HG03196 (cell line): ENCODE measurements at regions not wholly inside any gene's neighbourhood (a gene's known extent, or its start where the extent isn't known, plus 50 kb on each side); places are given as distances from the start of the nearest gene placed in this dataset.
"Not testable (repeated sequence)": the region's sequence is repeated elsewhere in the genome, so short reads cannot be mapped to it uniquely, and the experiment has no call there.

ENCODE experiments used
- ATAC-seq: cut with Tn5 transposase; IDR thresholded peaks from one replicate; pipeline ENCODE4 v1.9.1; 2021; ENCODE audit not compliant: unreplicated experiment

DNA sequence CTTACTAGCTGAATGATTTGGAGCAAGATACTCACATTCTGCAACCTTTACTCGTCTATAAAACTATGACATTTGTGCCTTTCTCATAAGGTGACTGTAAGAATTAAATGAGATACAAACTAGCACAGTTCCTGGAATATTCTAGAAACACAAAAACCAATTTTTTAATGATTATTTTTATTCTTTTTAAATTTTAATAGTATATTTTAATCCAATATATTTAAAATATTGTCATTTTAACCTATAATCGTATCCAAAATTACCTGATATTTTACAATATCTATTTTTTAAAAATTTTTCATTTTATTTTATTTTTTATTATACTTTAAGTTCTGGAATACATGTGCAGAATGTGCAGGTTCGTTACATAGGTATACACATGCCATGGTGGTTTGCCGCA lies 238.1 kb downstream of the OLFM4 start:
- no peak for ATAC-seq

DNA sequence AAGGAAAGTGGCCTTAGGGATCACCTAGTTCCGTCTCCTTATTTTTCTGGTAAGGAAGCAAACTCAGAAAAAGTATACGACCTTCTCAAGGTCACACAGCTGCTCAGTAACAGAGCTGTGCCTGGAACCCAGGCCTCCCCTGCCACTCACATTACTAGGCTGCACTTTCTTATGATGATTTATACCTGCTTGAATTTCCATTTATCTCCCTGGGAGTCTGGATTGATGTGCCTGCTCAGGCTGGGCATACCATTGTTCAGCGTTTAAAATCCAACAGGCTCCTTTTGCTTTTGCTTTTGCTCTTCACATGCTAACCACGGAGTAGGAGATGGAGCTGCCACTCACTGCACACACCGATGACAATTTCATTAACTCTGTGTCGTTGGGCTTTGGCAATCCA lies 241.0 kb downstream of the OLFM4 start:
- no peak for ATAC-seq

DNA sequence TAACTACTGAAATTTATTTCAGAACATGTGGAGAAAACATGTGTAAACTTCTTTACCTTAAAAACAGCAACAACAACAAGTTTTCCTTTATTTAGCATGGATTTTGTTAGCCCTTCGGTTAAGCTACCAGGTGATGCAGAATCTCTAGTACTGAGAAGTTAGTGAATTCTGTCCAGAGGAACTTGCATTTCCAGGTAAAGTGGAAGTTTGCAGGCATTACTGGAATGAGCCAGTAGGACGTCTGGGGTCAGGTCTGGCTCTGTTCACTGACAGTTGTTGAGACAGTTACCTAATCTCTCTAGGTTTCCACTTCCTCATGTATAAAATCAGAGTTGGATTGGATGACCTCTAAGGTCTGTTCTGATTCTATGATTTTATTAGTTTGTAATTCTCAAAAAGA lies 244.3 kb downstream of the OLFM4 start:
- ATAC-seq, result no peak

- ATAC-seq, result no peak
Measured at GRCh38 chr13:53276265-53276664, 247.7 kb downstream of the OLFM4 start.

- ATAC-seq, result no peak
Measured at GRCh38 chr13:53281677-53282076, 253.1 kb downstream of the OLFM4 start.

DNA sequence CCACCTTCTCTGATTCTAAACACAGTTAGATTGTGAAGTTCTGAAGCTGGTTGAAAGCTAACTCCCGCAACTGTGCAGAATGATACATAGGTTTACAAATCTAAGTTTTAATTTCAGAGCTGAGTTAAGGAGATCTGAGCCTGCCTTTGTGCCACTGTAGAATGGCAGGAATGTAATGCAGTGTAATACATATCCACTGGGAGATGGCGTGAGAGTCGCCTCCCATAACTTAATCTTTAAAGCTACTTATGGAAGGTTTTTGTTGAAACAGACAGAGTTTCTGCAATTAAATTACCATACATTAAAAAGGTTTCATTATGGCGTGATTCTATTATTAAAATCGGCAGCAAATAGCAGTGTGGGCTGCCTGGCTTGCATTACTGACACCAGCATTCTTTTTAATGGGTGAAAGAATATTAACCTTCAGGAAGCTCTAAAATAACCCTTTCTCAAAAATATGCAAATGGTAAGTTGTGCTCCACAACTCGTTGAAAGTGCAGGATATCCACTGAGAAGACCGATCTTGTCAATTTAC lies 257.4 kb downstream of the OLFM4 start:
- ATAC-seq, result no peak

DNA sequence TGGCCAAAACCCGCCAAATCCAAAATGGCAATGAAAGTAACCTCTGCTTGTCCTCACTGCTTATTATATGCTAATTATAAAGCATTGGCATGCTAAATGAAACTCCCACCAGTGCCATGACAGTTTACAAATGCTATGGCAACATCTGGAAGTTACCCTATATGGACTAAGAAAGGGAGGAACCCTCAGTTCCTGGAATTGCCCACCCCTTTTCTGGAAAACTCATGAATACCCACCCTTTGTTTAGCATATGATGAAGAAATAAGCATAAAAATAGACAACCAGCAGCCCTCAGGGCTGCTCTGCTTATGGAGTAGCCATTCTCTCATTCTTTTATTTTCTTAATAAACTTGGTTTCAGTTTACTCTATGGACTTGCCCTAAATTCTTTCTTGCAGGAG lies 269.8 kb downstream of the OLFM4 start:
- ATAC-seq, result no peak

DNA sequence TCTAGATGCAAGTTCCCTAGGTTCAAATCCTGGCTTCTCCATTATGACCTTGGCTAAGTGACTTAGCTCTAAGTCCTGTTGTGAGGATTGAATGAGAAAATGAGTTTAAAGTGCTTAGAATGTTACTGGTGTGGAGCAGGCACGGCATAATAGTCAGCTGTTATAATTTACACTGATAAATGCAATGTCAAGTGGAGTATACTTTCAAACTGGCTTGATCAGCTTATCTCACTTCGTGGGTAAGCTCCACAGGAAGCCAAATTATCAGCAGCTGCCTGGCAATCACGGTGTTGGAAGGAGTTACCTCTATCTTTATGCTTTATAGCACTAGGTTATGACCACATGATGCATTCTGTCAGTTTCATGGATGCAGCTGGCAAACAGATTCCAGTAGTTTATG lies 272.8 kb downstream of the OLFM4 start:
- ATAC-seq, result no peak

- ATAC-seq, result not testable (repeated sequence)
Measured at GRCh38 chr13:53305419-53305818, 276.8 kb downstream of the OLFM4 start.

DNA sequence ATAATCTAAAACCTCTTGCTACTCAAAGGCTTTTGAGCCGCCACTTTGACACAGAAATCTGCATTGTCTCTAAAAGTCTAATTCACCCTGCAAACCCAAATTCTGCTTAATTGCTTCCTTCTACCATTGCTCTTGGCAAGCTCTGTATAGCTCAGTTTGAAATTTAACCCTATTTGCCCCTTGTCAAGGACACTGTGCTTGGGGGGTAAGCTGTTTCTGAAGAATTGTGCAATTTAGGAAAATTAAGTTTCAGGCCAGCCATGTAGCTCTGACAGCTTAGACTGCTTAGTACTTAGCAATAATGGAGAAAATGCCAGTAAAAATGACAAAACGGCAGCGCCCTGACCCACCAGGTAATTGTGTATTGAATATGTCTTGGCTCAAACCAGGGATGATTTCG lies 282.2 kb downstream of the OLFM4 start:
- ATAC-seq, result no peak

GRCh38 chr13:53311561-53311960 lies 282.9 kb downstream of the OLFM4 start:
- ATAC-seq, result no peak

DNA sequence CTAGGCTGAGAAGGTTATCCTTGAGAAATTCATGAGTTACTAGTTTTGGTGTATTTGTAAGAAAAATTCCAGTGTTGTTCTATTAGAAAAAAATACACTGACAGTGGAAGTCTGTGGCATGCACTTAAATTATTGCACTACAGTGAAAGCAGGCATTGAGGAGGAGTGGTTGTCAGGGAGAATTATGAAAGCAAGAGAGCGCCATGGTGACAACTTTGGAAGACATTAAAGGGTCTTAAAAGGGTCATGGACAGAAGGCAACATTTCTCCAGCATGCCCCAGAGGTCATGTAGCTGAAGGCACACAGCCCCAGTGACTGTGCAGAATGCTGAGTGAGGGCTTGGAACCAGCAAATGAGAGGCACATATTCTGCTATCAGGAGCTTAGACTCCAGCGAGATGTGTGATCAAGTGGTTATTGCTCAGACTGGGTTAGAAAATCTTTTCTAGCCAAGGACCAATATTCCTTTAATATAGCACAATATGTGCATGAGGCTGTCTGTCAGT lies 292.7 kb downstream of the OLFM4 start:
- ATAC-seq, result no peak

GRCh38 chr13:53324656-53325055 lies 296.0 kb downstream of the OLFM4 start:
- ATAC-seq, result no peak

GRCh38 chr13:53326716-53327115 lies 298.1 kb downstream of the OLFM4 start:
- no peak for ATAC-seq

DNA sequence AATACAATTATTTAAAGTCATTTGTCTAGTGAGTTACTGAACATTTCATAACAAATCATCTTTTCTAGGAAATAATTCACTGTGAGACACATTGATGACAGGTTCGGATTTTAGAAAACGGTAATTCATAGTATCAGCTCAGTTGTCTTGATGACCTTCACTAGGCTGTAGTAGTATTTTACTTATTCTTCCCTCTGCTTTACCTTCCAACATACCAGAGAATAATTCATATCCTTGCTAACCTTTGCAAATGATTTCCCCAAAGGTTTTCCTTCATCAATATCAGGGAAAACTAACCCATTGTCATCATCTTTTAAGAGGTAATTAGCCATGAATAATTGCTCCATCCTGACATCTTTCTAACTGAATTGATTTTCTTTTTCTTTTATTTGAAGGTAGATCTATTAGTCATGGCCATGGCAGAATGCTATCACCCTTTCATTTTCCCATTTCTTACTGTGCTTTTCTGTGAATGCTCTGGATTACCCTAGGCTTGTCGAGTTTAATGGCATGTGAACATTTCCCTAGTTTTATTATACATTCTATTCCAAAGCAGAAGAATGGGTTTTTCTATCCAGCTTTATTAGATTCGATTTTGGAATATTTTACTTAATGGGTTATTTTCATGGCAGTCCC lies 299.2 kb downstream of the OLFM4 start:
- no peak for ATAC-seq

DNA sequence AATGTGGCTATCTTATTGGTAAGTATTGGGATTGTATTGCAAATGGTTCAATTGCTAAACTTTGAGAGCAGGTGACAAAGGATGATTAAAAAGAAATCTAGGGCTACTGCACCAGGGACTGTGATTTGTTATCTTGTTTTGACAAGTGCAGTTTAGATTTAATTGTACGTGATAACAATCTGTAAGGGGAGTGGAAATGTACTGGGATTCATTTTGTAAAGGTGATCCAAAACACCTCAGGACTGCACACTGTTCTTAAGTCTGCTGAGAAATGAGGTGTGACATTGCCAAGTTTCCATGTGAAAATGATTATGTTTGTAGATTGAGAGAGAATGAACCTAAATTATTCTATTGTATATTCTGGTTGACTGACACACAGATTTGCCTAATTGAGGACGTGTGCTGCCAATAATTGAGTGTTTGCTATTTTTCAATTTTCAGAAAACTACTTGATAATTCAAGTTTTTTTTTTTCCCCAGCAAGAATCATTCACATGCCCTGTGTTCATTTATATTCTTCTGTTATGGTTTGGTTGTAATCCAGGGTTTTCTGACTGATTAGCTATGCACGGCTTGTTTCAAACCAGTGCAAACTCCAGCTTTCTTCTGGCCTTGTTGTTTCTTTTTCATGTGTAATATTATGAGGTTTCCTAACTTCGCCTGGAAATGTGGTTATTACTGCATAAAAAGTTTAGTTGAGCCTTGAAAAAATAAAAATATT lies 308.0 kb downstream of the OLFM4 start:
- no peak for ATAC-seq

GRCh38 chr13:53338760-53339159 lies 310.1 kb downstream of the OLFM4 start:
- no peak for ATAC-seq

DNA sequence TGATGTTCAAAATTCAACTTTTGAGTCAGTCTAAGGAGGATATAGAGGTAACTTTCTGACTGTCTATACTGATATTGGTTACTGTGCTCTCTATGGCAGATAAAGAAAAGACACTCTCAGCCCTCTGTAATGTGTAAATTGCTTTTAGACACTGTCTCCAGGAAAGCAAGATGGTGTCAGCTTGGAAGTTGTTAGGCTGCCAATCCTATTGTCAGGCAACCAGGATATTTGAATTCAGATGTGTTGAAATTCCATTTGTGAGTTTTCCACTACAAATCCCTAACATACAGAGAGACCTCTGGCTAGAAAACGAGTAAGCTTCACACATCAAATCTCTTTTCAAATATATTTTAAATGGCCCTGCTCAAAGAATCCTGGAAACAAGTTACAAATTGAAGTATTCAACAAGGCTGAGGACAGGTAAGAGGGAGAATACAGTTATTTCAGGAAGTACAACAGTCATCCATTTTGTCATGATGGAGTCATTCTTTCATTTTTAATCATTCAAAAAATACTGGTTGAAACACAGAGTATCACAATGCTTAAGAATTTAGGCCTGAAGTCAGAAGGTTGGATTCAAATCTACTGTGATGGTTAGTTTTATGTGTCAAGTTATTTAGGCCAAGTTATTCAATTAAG lies 312.0 kb downstream of the OLFM4 start:
- no peak for ATAC-seq

DNA sequence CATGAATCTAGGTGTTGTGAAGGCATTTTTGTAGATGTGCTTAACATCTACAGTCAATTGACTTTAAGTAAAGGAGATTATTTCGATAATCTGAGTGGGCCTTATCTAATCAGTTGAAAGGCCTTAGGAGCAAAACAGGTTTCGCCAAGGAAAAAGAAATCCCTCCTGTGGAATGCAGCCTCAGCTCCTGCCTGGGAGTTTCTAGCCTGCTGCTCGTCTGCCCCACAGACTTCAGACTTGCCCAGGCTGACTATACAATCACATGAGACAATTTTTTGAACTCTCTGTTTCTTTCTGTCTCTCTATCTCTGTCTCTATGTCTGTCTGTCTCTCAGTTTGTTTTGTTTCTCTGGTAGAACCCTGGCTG lies 312.5 kb downstream of the OLFM4 start:
- ATAC-seq, result no peak

- ATAC-seq, result no peak
Measured at GRCh38 chr13:53342623-53343360, 314.2 kb downstream of the OLFM4 start.

DNA sequence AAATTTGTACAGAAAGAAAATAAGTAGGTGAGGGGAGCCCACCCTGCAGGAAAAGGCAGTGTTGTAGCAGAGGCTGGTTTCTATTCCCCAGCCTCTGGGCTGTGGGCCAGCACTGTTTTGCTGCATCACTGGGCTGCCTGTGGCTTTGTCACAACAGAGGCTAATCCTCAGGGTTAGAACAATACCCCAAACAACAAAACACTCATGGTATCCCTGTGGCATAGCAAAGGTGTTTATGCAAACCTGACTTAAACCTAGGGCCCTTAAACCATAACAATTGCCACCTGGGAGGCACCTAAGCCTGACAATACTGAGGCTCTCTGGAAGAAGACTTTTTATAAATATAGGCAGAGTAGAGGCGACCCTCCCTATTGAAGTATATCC lies 314.7 kb downstream of the OLFM4 start:
- no peak for ATAC-seq
